ENCODE measurements at regions not wholly inside any gene's neighbourhood (a gene's known extent, or its start where the extent isn't known, plus 50 kb on each side); places are given as distances from the start of the nearest gene placed in this dataset.

- H3K27ac Mint-ChIP-seq, result no peak overlapping the region
These were observed 182.2 kb downstream of the RAP2B start for GRCh38 chr3:153343988-153344782.

GRCh38 chr3:153348457-153349107 is 186.6 kb downstream of the RAP2B start:
- peaks cover 21% of the 10 kb centered on the region for H3K4me1 Mint-ChIP-seq (ENCODE audit: low read depth)
- peaks cover 4% of the 10 kb centered on the region for H3K27me3 Mint-ChIP-seq (ENCODE audit: insufficient read depth)
- no peaks in the 10 kb centered on the region for H3K36me3 Mint-ChIP-seq (ENCODE audit: low read depth)
- TF ChIP-seq CTCF (IDR thresholded peaks at IDR 0.05), result no peak
- no peak overlapping the region for H3K27ac Mint-ChIP-seq
- no peak for DNase-seq
- H3K4me3 Mint-ChIP-seq, result no peak overlapping the region
- H3K9me3 Mint-ChIP-seq, result no peaks in the 10 kb centered on the region

More at GRCh38 chr3:153343988-153344782, 182.2 kb downstream of the RAP2B start:
- Mint-ChIP-seq H3K4me1 (ENCODE audit: low read depth) (peaks cover 7% of the 10 kb centered on the region), H3K9me3 (no peaks in the 10 kb centered on the region), H3K4me3 (no peak overlapping the region), H3K36me3 (ENCODE audit: low read depth) (no peaks in the 10 kb centered on the region), H3K27me3 (ENCODE audit: insufficient read depth) (no peaks in the 10 kb centered on the region; the same call in 1 of the 2 replicates)
- no peak for TF ChIP-seq CTCF (IDR thresholded peaks at IDR 0.05)
- DNase-seq, result no peak

GRCh38 chr3:153349108-153349499 is 187.1 kb downstream of the RAP2B start:
- no peak for DNase-seq
- H3K27ac Mint-ChIP-seq, result no peak overlapping the region
- H3K4me3 Mint-ChIP-seq, result no peak overlapping the region
- H3K9me3 Mint-ChIP-seq, result no peaks in the 10 kb centered on the region
- no peak for TF ChIP-seq CTCF (IDR thresholded peaks at IDR 0.05)
- H3K36me3 Mint-ChIP-seq (ENCODE audit: low read depth), result no peaks in the 10 kb centered on the region
- peaks cover 4% of the 10 kb centered on the region for H3K27me3 Mint-ChIP-seq (ENCODE audit: insufficient read depth)
- peaks cover 21% of the 10 kb centered on the region for H3K4me1 Mint-ChIP-seq (ENCODE audit: low read depth)

GRCh38 chr3:153350420-153350819 is 188.4 kb downstream of the RAP2B start:
- no peak overlapping the region for H3K27ac Mint-ChIP-seq

GRCh38 chr3:153354641-153355040 is 192.6 kb downstream of the RAP2B start:
- Mint-ChIP-seq H3K36me3 (ENCODE audit: low read depth) (no peaks in the 10 kb centered on the region), H3K27ac (no peak overlapping the region), H3K27me3 (ENCODE audit: insufficient read depth) (peaks cover 4% of the 10 kb centered on the region), H3K9me3 (no peaks in the 10 kb centered on the region), H3K4me3 (no peak overlapping the region), H3K4me1 (ENCODE audit: low read depth) (peaks cover 12% of the 10 kb centered on the region)
- TF ChIP-seq CTCF (IDR thresholded peaks at IDR 0.05), result no peak
- no peak for DNase-seq

More at GRCh38 chr3:153350420-153350819, 188.4 kb downstream of the RAP2B start:
- peak; percentile 70 for DNase-seq
- H3K9me3 Mint-ChIP-seq, result no peaks in the 10 kb centered on the region
- H3K4me3 Mint-ChIP-seq, result no peak overlapping the region
- H3K36me3 Mint-ChIP-seq (ENCODE audit: low read depth), result no peaks in the 10 kb centered on the region
- peaks cover 4% of the 10 kb centered on the region for H3K27me3 Mint-ChIP-seq (ENCODE audit: insufficient read depth)
- no peak for TF ChIP-seq CTCF (IDR thresholded peaks at IDR 0.05)
- peaks cover 21% of the 10 kb centered on the region for H3K4me1 Mint-ChIP-seq (ENCODE audit: low read depth)
